IMR-90 (cell line): ENCODE measurements at regions not wholly inside any gene's neighbourhood (a gene's known extent, or its start where the extent isn't known, plus 50 kb on each side); places are given as distances from the start of the nearest gene placed in this dataset.
"Not testable (repeated sequence)": the region's sequence is repeated elsewhere in the genome, so short reads cannot be mapped to it uniquely, and the experiment has no call there.

Source experiments
- ATAC-seq: fragments of 200-7000 bp; cut with Tn5 transposase; 2 replicates; pipeline ENCODE4 v1.9.1; 2020; ENCODE audit warnings: low read depth, mild to moderate bottlenecking, moderate library complexity
- BruUV-seq: library from RNA; stranded (reverse); fragments of 400-500 nt; replicated peaks from 2 replicates; lab custom pipeline; 2021; lab: Mats Ljungman, UMichigan
- CTCF ChIA-PET: fragments of 300-600 bp; formaldehyde crosslinking; extraction: SDS; loops from one replicate; lab custom pipeline; 2021; ENCODE audit warnings: antibody characterized with exemption; lab: Yijun Ruan, JAX
- POLR2A ChIA-PET: fragments of 300-600 bp; sonication (Branson Sonifier 250); formaldehyde crosslinking; loops from one replicate; lab custom pipeline; 2022; ENCODE audit warnings: antibody characterized with exemption; ENCODE audit not compliant: unreplicated experiment; lab: Charles Lee
- DNase-seq: peaks from one replicate; pipeline ENCODE4 v3.0.0; 2013
- H2AFZ ChIP-seq: replicated peaks from 2 replicates; pipeline ENCODE3; 2013; ENCODE audit warnings: low read length, mild to moderate bottlenecking; ENCODE audit not compliant: poor library complexity
- H2AK5ac ChIP-seq: 2 replicates; pipeline ENCODE4 v1.6.1; 2013; ENCODE audit warnings: low read depth, low read length, inconsistent platforms
- H2AK9ac ChIP-seq: replicated peaks from 2 replicates; pipeline ENCODE3; 2013; ENCODE audit warnings: mild to moderate bottlenecking, low read depth, low read length, moderate library complexity; ENCODE audit not compliant: poor library complexity
- H2BK120ac ChIP-seq: 2 replicates; pipeline ENCODE4 v1.6.1; 2013; ENCODE audit warnings: low read depth, low read length, inconsistent platforms
- H2BK15ac ChIP-seq: 3 replicates; pipeline ENCODE4 v1.6.1; 2013; ENCODE audit warnings: low read depth, low read length, inconsistent platforms
- H2BK20ac ChIP-seq: 2 replicates; pipeline ENCODE4 v1.6.1; 2013; ENCODE audit warnings: low read depth, mild to moderate bottlenecking, inconsistent platforms, low read length, moderate library complexity
- H2BK5ac ChIP-seq: 2 replicates; pipeline ENCODE4 v1.6.1; 2013; ENCODE audit warnings: mild to moderate bottlenecking, low read depth, low read length, inconsistent platforms; ENCODE audit not compliant: poor library complexity, severe bottlenecking
- H3K14ac ChIP-seq: replicated peaks from 2 replicates; pipeline ENCODE4 v1.6.1; 2013; ENCODE audit warnings: low read depth, low read length, inconsistent platforms
- H3K18ac ChIP-seq: 2 replicates; pipeline ENCODE4 v1.6.1; 2013; ENCODE audit warnings: low read depth, low read length, control low read depth
- H3K23ac ChIP-seq: 2 replicates; pipeline ENCODE4 v1.6.1; 2013; ENCODE audit warnings: low read depth, low read length, inconsistent platforms
- H3K27ac ChIP-seq: 2 replicates; pipeline ENCODE4 v1.5.1; 2013; ENCODE audit warnings: mild to moderate bottlenecking, control low read depth, low read length; ENCODE audit not compliant: insufficient read depth
- H3K27me3 ChIP-seq: 2 replicates; pipeline ENCODE4 v1.6.1; 2013; ENCODE audit warnings: low read length; ENCODE audit not compliant: control insufficient read depth, insufficient read depth
- H3K36me3 ChIP-seq: 2 replicates; pipeline ENCODE4 v1.6.1; 2013; ENCODE audit warnings: low read length, mixed read lengths; ENCODE audit not compliant: control insufficient read depth, insufficient read depth
- H3K4ac ChIP-seq: 2 replicates; pipeline ENCODE4 v1.6.1; 2013; ENCODE audit warnings: low read depth, low read length, inconsistent platforms
- H3K4me1 ChIP-seq: 2 replicates; pipeline ENCODE4 v1.6.1; 2013; ENCODE audit warnings: low read length, mixed read lengths; ENCODE audit not compliant: control insufficient read depth, insufficient read depth
- H3K4me2 ChIP-seq: 2 replicates; pipeline ENCODE4 v1.6.1; 2013; ENCODE audit warnings: low read depth, mild to moderate bottlenecking, control low read depth, low read length, moderate library complexity
- H3K4me3 ChIP-seq: 2 replicates; pipeline ENCODE4 v1.5.1; 2013; ENCODE audit warnings: low read depth, mild to moderate bottlenecking, control low read depth, low read length, moderate library complexity; ENCODE audit not compliant: insufficient read depth
- H3K56ac ChIP-seq: 2 replicates; pipeline ENCODE4 v1.6.1; 2013; ENCODE audit warnings: low read length, inconsistent platforms; ENCODE audit not compliant: insufficient read depth; ENCODE audit errors: extremely low read depth
- H3K79me1 ChIP-seq, 2 experiments: 2 replicates each; pipeline ENCODE4 v1.6.1; 2013; ENCODE audit warnings: low read length in 2 of 2, inconsistent platforms in 1 of 2, low read depth in 1 of 2
- H3K9ac ChIP-seq: 2 replicates; pipeline ENCODE4 v1.6.1; 2013; ENCODE audit warnings: low read depth, low read length, control low read depth
- H3K9me1 ChIP-seq: 2 replicates; pipeline ENCODE4 v1.6.1; 2013; ENCODE audit warnings: low read length, inconsistent platforms; ENCODE audit not compliant: insufficient read depth
- H3K9me3 ChIP-seq: 2 replicates; pipeline ENCODE4 v1.6.1; 2013; ENCODE audit warnings: low read length; ENCODE audit not compliant: control insufficient read depth, insufficient read depth
- H4K20me1 ChIP-seq: 2 replicates; pipeline ENCODE4 v1.6.1; 2013; ENCODE audit warnings: low read length, inconsistent platforms; ENCODE audit not compliant: insufficient read depth
- H4K5ac ChIP-seq: 2 replicates; pipeline ENCODE4 v1.6.1; 2013; ENCODE audit warnings: mild to moderate bottlenecking, low read depth, low read length, control low read depth
- H4K8ac ChIP-seq, 2 experiments: 2 replicates each; pipeline ENCODE4 v1.6.1; 2013; ENCODE audit warnings: low read depth in 2 of 2, low read length in 2 of 2, control low read depth in 1 of 2, inconsistent platforms in 1 of 2
- H4K91ac ChIP-seq: 2 replicates; pipeline ENCODE4 v1.6.1; 2013; ENCODE audit warnings: low read depth, low read length, inconsistent platforms; ENCODE audit not compliant: insufficient read depth
- WGBS, 2 experiments: methylation state at CpG; one replicate each; pipeline versions ENCODE4 v1.1.5 to v1.1.7; 2013; ENCODE audit warnings: missing lambda C conversion rate in 2 of 2; ENCODE audit not compliant: insufficient read length in 1 of 2; ENCODE audit errors: extremely low coverage in 2 of 2; 5-methylcytosine and 5-hydroxymethylcytosine counted together
- dilution Hi-C: fragments of 300-500 bp; cut with HindIII; formaldehyde crosslinking; loops from one replicate; pipeline ENCODE4 v1.14.3; 2018; ENCODE audit warnings: low sequenced_read_pairs; ENCODE audit not compliant: unreplicated experiment
- in situ Hi-C: fragments of 300-500 bp; cut with MboI; formaldehyde crosslinking; loops from 3 replicates; pipeline ENCODE4 v1.14.3; 2019; ENCODE audit warnings: low sequenced_read_pairs, inconsistent platforms, mixed read lengths
- intact Hi-C: fragments of 100-400 bp; cut with micrococcal nuclease; formaldehyde crosslinking; loops from 2 replicates; pipeline ENCODE4 v1.10.0; 2022

- H3K4me3 ChIP-seq, CTCF ChIA-PET, H4K91ac ChIP-seq, DNase-seq, H4K5ac ChIP-seq, H4K20me1 ChIP-seq, dilution Hi-C loops, in situ Hi-C loops, H2AK5ac ChIP-seq, H3K56ac ChIP-seq, H2AFZ ChIP-seq, H2BK120ac ChIP-seq, H2BK5ac ChIP-seq, ATAC-seq, H3K27ac ChIP-seq, H2AK9ac ChIP-seq, H3K4me2 ChIP-seq, intact Hi-C loops, H3K18ac ChIP-seq, POLR2A ChIA-PET, H2BK15ac ChIP-seq, H3K9me1 ChIP-seq, H3K23ac ChIP-seq, H3K9me3 ChIP-seq, H3K36me3 ChIP-seq, H2BK20ac ChIP-seq, H4K8ac ChIP-seq, H3K4me1 ChIP-seq, H3K79me1 ChIP-seq, H3K27me3 ChIP-seq, H3K9ac ChIP-seq, H3K14ac ChIP-seq, H3K4ac ChIP-seq, BruUV-seq: not testable (repeated sequence)
- WGBS, 2 experiments = no CpG with 5 or more reads among the region's 1 CpG
Measured at GRCh38 chr9:39542157-39542556, 186.7 kb downstream of the SPATA31A1 start.

GRCh38 chr9:39545079-39545478 lies 189.6 kb downstream of the SPATA31A1 start:
- H2AFZ ChIP-seq, H4K8ac ChIP-seq, POLR2A ChIA-PET, H4K91ac ChIP-seq, H3K9me1 ChIP-seq, H2BK5ac ChIP-seq, in situ Hi-C loops, H3K9me3 ChIP-seq, intact Hi-C loops, H3K79me1 ChIP-seq, H3K27ac ChIP-seq, ATAC-seq, H3K23ac ChIP-seq, H3K14ac ChIP-seq, H3K27me3 ChIP-seq, H3K36me3 ChIP-seq, H2BK20ac ChIP-seq, H3K9ac ChIP-seq, H3K4me1 ChIP-seq, H2BK15ac ChIP-seq, H3K18ac ChIP-seq, H4K5ac ChIP-seq, H4K20me1 ChIP-seq, H2BK120ac ChIP-seq, H3K4me3 ChIP-seq, H3K56ac ChIP-seq, H3K4ac ChIP-seq, BruUV-seq, H3K4me2 ChIP-seq, dilution Hi-C loops, CTCF ChIA-PET, H2AK5ac ChIP-seq, H2AK9ac ChIP-seq, DNase-seq: not testable (repeated sequence)
